ENCODE measurements at regions not wholly inside any gene's neighbourhood (a gene's known extent, or its start where the extent isn't known, plus 50 kb on each side); places are given as distances from the start of the nearest gene placed in this dataset.

DNA sequence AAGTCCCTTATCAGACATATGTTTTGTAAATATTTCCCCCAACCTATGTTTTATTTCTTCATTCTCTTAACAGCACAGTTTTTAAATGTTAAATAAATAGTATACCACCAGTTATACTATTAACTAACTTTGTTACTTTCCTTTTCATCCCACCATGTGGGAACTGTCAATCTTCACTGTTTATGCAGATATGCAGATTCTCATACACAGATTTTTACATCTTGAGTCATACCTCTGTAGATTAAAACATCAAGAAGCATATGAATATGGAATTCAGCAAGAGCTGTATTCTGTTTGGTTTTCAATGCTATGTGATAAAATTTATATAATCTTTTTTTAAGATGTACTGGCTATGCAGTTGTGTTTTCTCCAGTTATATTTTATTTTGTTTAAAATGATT, 566.3 kb downstream of the LIG4 start:
- TF ChIP-seq EZH2 (IDR thresholded peaks at IDR 0.05; ENCODE audit: low read length, unreplicated experiment) (no peak), EZH2phosphoT487 (IDR thresholded peaks at IDR 0.05; ENCODE audit: borderline replicate concordance, low read length) (no peak)
- TF ChIP-seq, protein P1, sequence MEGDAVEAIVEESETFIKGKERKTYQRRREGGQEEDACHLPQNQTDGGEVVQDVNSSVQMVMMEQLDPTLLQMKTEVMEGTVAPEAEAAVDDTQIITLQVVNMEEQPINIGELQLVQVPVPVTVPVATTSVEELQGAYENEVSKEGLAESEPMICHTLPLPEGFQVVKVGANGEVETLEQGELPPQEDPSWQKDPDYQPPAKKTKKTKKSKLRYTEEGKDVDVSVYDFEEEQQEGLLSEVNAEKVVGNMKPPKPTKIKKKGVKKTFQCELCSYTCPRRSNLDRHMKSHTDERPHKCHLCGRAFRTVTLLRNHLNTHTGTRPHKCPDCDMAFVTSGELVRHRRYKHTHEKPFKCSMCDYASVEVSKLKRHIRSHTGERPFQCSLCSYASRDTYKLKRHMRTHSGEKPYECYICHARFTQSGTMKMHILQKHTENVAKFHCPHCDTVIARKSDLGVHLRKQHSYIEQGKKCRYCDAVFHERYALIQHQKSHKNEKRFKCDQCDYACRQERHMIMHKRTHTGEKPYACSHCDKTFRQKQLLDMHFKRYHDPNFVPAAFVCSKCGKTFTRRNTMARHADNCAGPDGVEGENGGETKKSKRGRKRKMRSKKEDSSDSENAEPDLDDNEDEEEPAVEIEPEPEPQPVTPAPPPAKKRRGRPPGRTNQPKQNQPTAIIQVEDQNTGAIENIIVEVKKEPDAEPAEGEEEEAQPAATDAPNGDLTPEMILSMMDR (conservative IDR thresholded peaks at IDR 0.05; ENCODE audit: low read depth, low read length) = no peak

Measured in PC-3 (cell line).